ENCODE measurements at regions not wholly inside any gene's neighbourhood (a gene's known extent, or its start where the extent isn't known, plus 50 kb on each side); places are given as distances from the start of the nearest gene placed in this dataset.

GRCh38 chr10:29946953-29947700 lies 112.3 kb downstream of the JCAD start:
- TF ChIP-seq CTCF (IDR thresholded peaks at IDR 0.05) (no peak), POLR2A (IDR thresholded peaks at IDR 0.05) (peak in 1 of 2 donors; percentile 50)

All from thyroid gland (tissue), 4 donors.